Loucy (cell line): ENCODE measurements at regions not wholly inside any gene's neighbourhood (a gene's known extent, or its start where the extent isn't known, plus 50 kb on each side); places are given as distances from the start of the nearest gene placed in this dataset.

ENCODE experiments used
- H2AFZ ChIP-seq: fragments of 200-600 bp; sonication (generic); 2 replicates; pipeline ENCODE4 v1.6.0; 2016; ENCODE audit warnings: antibody characterized with exemption, mild to moderate bottlenecking, low read length, moderate library complexity
- H3F3A ChIP-seq: fragments of 200-600 bp; 2 replicates; pipeline ENCODE4 v1.6.0; 2016; ENCODE audit warnings: antibody characterized with exemption, low read depth, mild to moderate bottlenecking
- H3K27me3 ChIP-seq: fragments of 200-600 bp; sonication (generic); 2 replicates; pipeline ENCODE4 v1.6.1; 2014; ENCODE audit warnings: low read length, mild to moderate bottlenecking; ENCODE audit not compliant: insufficient read depth, poor library complexity, severe bottlenecking
- H3K36me3 ChIP-seq: fragments of 200-600 bp; sonication (generic); 2 replicates; pipeline ENCODE4 v1.6.1; 2016; ENCODE audit warnings: low read length; ENCODE audit not compliant: insufficient read depth
- H3K4me1 ChIP-seq: fragments of 200-600 bp; sonication (generic); 2 replicates; pipeline ENCODE4 v1.5.1; 2014; ENCODE audit warnings: low read length, mild to moderate bottlenecking; ENCODE audit not compliant: insufficient read depth, poor library complexity, severe bottlenecking
- H3K4me2 ChIP-seq: fragments of 200-600 bp; sonication (generic); 2 replicates; pipeline ENCODE4 v1.6.0; 2014; ENCODE audit warnings: antibody characterized with exemption, low read length, low read depth, mild to moderate bottlenecking; ENCODE audit not compliant: poor library complexity, severe bottlenecking
- H3K4me3 ChIP-seq: fragments of 200-600 bp; sonication (generic); 2 replicates; pipeline ENCODE4 v1.5.1; 2014; ENCODE audit warnings: low read length, mild to moderate bottlenecking, mixed read lengths; ENCODE audit not compliant: poor library complexity, severe bottlenecking
- H3K79me2 ChIP-seq: fragments of 200-600 bp; sonication (generic); 2 replicates; pipeline ENCODE4 v1.6.1; 2014; ENCODE audit warnings: low read length; ENCODE audit not compliant: insufficient read depth
- H3K9ac ChIP-seq: fragments of 200-600 bp; sonication (generic); 2 replicates; pipeline ENCODE4 v1.6.0; 2014; ENCODE audit warnings: mild to moderate bottlenecking, low read depth, low read length, moderate library complexity; ENCODE audit not compliant: poor library complexity, severe bottlenecking
- H3K9me2 ChIP-seq: fragments of 200-600 bp; sonication (generic); replicated peaks from 2 replicates; pipeline ENCODE4 v1.6.1; 2016; ENCODE audit warnings: low read depth, low read length, mixed read lengths
- H3K9me3 ChIP-seq: fragments of 200-600 bp; sonication (generic); 2 replicates; pipeline ENCODE4 v1.6.1; 2014; ENCODE audit warnings: mild to moderate bottlenecking, antibody characterized with exemption, low read length, low read depth; ENCODE audit not compliant: insufficient read depth
- H4K20me1 ChIP-seq: fragments of 200-600 bp; sonication (generic); 2 replicates; pipeline ENCODE4 v1.6.0; 2014; ENCODE audit warnings: antibody characterized with exemption, low read length, mild to moderate bottlenecking; ENCODE audit not compliant: insufficient read depth, poor library complexity, severe bottlenecking
- EZH2phosphoT487 ChIP-seq: fragments of 200-600 bp; IDR thresholded peaks from 2 replicates; pipeline ENCODE4 v1.6.1; 2018; ENCODE audit warnings: antibody characterized with exemption, mild to moderate bottlenecking, moderate library complexity, borderline replicate concordance
- TF ChIP-seq, protein P1 (sequence below): fragments of 200-600 bp; sonication (generic); conservative IDR thresholded peaks from 2 replicates; pipeline ENCODE4 v1.5.1; 2014; ENCODE audit warnings: mild to moderate bottlenecking, antibody characterized with exemption, low read length

DNA sequence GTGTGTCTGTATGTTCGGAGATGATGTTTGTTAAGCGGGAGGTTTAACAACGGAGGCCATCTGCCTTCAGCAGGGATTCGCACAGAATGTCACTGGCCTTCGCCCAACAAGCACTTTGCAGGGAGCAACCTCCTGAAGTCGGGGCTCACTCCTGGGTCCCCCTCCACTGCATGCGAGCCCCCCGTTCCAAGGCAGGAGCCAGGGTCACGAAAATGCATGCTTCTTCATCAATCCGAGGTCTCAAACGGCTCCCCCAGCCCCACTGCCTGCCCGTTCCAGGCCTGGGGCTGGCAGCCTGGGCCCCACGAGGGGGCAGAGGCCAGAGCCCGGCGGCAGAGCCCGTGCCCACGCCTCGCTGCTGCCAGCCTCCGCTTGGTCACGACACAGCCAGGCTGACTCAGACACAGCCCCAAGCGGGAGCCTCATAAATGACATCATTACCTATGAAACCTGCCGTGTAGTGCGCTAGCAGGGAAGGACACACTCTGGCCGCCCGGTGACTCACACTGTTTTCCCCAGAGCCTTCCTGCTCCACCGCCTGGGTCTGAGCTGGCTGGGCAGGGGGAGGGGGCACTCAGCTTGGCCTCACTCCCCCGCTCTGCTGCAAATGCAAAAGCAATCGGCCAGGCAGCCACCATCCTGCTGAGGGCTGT is 169.5 kb upstream of the RTL1 start:
- Histone ChIP-seq H3K4me3 (no peak overlapping the region), H3K36me3 (no peaks in the 10 kb centered on the region), H3K9me2 (no peaks in the 10 kb centered on the region), H3K9me3 (no peaks in the 10 kb centered on the region), H3F3A (no peaks in the 10 kb centered on the region), H3K9ac (no peak overlapping the region), H3K4me2 (no peak overlapping the region), H3K27me3 (no peaks in the 10 kb centered on the region), H3K79me2 (no peaks in the 10 kb centered on the region), H3K4me1 (peaks cover 4% of the 10 kb centered on the region), H2AFZ (no peak overlapping the region; the same call in 1 of the 2 replicates), H4K20me1 (no peaks in the 10 kb centered on the region)
- TF ChIP-seq, protein P1, sequence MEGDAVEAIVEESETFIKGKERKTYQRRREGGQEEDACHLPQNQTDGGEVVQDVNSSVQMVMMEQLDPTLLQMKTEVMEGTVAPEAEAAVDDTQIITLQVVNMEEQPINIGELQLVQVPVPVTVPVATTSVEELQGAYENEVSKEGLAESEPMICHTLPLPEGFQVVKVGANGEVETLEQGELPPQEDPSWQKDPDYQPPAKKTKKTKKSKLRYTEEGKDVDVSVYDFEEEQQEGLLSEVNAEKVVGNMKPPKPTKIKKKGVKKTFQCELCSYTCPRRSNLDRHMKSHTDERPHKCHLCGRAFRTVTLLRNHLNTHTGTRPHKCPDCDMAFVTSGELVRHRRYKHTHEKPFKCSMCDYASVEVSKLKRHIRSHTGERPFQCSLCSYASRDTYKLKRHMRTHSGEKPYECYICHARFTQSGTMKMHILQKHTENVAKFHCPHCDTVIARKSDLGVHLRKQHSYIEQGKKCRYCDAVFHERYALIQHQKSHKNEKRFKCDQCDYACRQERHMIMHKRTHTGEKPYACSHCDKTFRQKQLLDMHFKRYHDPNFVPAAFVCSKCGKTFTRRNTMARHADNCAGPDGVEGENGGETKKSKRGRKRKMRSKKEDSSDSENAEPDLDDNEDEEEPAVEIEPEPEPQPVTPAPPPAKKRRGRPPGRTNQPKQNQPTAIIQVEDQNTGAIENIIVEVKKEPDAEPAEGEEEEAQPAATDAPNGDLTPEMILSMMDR, result no peak
- TF ChIP-seq EZH2phosphoT487, result no peak

DNA sequence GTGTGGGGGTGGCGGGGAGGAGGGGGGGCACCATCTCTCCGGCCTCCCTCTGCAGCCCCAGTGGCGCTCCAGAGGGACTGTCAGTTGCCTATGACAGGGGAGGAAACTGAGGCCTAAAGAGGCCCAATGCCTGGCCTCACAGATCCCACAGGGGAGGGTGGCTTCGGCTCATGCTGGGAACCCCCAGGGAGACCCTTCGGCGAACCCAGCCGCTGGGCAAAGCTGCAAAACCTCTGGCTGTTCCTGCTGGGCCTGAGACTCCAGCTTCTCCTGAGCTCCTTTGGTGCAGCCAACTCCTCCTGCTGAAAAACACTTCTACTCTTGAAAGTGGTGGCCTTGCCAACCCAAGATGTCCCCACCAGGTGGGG is 170.1 kb upstream of the RTL1 start:
- no peaks in the 10 kb centered on the region for H3K36me3 ChIP-seq

DNA sequence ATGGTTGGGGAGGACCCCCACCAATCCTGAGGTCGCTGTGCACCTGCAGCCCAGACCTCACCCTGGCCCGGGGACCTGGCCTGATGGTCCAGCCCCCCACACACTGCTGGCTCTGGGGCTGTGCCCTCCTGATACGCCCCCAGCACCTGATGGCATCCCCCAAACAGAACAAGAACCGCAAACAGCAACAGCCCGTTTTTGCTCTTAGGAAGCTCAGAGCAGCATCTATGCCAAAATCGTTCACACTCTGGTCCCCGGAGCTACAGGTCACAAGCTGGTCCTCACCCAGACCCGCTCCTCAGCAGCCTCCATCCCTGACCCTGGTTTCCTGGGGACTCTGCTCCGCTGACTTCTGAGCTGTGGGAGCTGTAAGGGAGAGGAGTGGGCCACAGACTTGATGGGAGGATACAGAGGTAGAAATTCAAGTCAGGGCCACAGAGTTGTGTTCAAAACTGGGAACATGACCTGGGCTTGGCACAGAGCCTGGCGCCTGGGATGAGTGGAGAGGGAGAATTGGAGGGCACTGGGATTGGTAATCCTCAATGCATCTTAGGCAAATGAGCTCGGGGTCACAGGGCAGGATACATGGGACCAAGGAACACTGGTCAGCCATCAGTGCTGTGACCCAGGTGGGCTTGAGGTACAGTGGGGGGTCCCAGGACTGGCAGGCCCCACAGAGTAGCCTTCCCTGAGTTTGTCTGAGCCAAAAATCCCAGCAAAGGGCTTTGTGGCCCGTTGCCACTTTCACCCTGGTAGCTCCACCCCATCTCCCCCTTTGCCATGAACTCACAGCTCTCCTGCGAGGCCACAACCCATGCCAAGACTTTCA is 170.9 kb upstream of the RTL1 start:
- Histone ChIP-seq H3K4me2 (no peak overlapping the region), H3K27me3 (no peaks in the 10 kb centered on the region), H3K4me1 (peaks cover 4% of the 10 kb centered on the region), H3K79me2 (no peaks in the 10 kb centered on the region), H2AFZ (no peak overlapping the region), H3K9ac (no peak overlapping the region), H3K36me3 (no peaks in the 10 kb centered on the region), H3K4me3 (no peak overlapping the region), H4K20me1 (no peaks in the 10 kb centered on the region), H3K9me2 (no peaks in the 10 kb centered on the region), H3F3A (no peaks in the 10 kb centered on the region), H3K9me3 (no peaks in the 10 kb centered on the region)
- TF ChIP-seq EZH2phosphoT487, result no peak
- TF ChIP-seq, protein P1, result no peak

More for the DNA sequence above, 170.1 kb upstream of the RTL1 start:
- Histone ChIP-seq H2AFZ (no peak overlapping the region), H3K27me3 (no peaks in the 10 kb centered on the region), H3K4me2 (no peak overlapping the region), H3K4me1 (peaks cover 4% of the 10 kb centered on the region), H3K4me3 (no peak overlapping the region), H4K20me1 (no peaks in the 10 kb centered on the region), H3K9me2 (no peaks in the 10 kb centered on the region), H3F3A (no peaks in the 10 kb centered on the region), H3K79me2 (no peaks in the 10 kb centered on the region), H3K9ac (no peak overlapping the region), H3K9me3 (no peaks in the 10 kb centered on the region)
- TF ChIP-seq EZH2phosphoT487, result no peak
- TF ChIP-seq, protein P1, result no peak
